GM19239 (cell line): ENCODE measurements at regions not wholly inside any gene's neighbourhood (a gene's known extent, or its start where the extent isn't known, plus 50 kb on each side); places are given as distances from the start of the nearest gene placed in this dataset.

ENCODE experiments used
- DNase-seq: peaks from one replicate; pipeline ENCODE4 v3.0.0; 2011; ENCODE audit warnings: low spot score; ENCODE audit not compliant: insufficient read length
- FAIRE-seq: peaks from 2 replicates; lab custom pipeline; 2011; peaks lifted over from hg19 to GRCh38; lab: Jason Lieb, UNC

- no peak for DNase-seq
- no peak for FAIRE-seq
Observed at GRCh38 chr18:29096079-29096770, 919.3 kb upstream of the CDH2 start.

GRCh38 chr18:29087616-29088246, 910.8 kb upstream of the CDH2 start:
- DNase-seq (no peak), FAIRE-seq (no peak)

DNA sequence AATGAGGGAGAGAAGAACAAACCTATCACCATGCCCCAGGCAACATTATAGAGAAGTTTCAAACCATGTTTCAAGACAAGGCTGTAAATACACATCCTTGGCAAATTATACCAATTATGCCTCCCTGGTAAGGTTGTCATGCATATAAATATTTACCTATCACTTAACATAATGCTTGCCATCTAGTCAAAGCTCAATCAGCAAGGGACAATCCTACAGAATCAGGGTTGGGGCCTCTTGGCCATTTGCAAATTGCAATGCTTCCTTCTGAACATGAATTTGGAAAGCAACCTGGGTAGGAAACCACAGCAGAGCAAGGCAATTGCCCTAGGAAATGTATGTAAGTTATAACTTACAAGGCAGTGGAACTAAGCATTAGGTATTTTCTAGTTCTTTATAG, 907.2 kb upstream of the CDH2 start:
- FAIRE-seq (no peak), DNase-seq (no peak)

DNA sequence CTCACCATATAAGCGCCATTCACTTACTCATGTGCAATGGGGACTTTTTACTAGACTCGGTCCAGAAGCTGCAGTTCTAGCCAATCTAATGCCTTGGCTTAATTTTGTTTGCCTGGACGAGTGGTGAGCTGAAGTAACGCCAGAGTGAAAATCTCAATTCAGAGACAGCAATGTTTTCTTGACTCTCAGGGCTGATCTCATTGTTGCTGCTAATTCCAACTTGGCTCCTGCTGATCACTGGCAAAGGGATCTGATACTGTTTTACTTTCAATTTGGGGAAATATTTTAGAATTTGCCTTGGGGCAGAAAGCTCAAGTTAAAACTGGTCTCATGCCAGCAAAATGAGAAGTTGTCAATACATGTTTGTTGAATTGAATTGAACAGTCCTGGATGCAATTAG, 906.6 kb upstream of the CDH2 start:
- no peak for DNase-seq
- FAIRE-seq: no peak

DNA sequence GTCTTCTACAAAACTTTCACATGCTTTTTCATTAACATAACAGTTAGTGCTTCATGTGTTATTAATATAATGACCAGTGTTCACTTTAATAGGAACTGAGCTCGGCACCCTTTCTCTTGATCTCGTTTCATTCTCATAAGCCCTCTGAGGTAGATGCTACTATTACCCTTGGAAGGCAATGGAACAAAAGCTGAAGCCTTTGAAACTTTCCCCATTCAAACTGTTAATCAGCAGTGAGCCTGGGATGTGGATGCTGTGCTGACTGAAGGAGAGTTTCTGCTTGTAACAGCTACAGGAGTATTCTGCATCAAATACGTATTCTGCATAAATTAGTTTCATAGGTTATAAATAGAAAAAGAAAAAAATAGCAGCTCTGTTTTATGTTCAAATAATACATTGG, 904.0 kb upstream of the CDH2 start:
- DNase-seq (no peak), FAIRE-seq (no peak)

GRCh38 chr18:29078273-29078672, 901.3 kb upstream of the CDH2 start:
- DNase-seq (no peak), FAIRE-seq (no peak)

GRCh38 chr18:29077344-29077743, 900.4 kb upstream of the CDH2 start:
- DNase-seq (no peak), FAIRE-seq (no peak)

GRCh38 chr18:29076645-29077044, 899.7 kb upstream of the CDH2 start:
- DNase-seq (no peak), FAIRE-seq (no peak)

GRCh38 chr18:29074147-29074546, 897.2 kb upstream of the CDH2 start:
- DNase-seq (no peak), FAIRE-seq (no peak)

DNA sequence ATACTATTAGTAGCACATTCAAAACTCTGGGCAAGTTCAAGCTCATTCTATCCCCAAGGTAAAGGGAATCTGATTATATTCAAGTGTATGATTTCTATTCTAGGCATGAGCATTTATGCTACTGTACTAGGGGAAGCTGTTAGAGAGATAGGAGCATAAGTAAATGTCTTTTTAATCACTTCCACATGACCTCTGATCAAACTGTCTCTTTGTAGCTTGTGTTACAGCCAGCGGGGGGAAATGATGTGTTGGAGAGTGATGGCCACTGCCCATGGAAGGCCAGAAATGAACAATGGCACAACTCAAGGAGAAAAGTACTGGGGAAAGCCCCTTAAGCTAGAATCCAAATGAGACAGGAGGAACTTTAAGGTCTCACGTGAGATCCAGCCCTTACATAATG, 894.9 kb upstream of the CDH2 start:
- DNase-seq (no peak), FAIRE-seq (no peak)

- DNase-seq (no peak), FAIRE-seq (no peak)
Observed at GRCh38 chr18:29063346-29063745, 886.4 kb upstream of the CDH2 start.

DNA sequence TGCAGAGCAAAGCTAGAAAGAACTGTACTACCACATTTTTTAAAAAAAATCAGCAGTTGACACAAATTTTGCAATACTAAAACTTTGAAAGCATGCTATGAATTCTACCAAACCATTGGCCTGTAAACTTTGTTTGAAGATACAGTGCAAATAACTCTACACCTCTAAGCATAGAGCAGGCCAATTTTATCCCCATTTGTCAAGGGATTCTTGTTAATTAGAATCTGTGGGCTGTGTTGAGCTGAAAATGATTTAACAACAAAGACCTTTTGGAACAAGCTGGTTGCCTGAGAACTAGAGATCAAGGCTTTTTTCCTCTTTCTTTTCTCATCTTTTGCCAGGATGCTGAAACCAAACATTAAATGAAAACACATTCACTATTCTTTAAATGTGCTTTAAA, 886.0 kb upstream of the CDH2 start:
- FAIRE-seq (no peak), DNase-seq (no peak)

DNA sequence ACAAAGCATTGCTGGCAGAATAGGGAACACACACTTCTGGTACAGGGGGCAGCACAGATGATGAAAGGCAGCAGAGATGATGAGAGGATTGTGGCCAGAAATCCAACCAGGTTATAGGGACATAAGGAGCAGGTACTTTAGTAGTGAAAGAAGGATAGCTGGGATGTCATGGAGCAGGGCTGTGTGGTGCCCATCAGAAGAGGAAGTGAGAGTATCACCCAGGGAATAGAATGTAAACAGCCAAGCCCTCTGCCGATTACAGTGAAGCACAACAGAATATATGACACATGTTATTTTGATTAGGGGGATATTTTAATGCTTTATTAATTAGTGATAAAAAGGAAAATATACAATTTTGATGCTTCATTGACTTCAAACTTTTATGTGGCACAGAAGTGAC, 883.4 kb upstream of the CDH2 start:
- no peak for DNase-seq
- FAIRE-seq: no peak

DNA sequence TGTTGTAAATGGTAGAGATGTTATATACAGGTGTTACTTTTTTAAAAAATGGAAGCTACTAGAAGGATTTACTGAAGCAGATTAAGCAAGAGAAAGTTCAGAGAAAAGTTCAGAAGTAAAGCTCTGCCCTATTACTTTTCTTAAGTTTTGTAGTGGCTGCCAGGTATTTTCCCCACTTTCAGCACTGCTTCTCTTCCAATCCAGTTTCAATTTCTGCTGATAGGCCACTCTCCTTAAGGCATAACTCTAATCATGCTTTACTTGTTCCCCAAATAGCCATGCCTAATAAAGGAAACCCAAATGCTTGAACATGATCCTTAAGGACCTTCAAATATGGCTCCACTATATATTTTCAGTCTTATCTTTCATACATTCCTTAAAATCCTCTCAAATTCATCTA, 880.8 kb upstream of the CDH2 start:
- FAIRE-seq: no peak
- DNase-seq: no peak

DNA sequence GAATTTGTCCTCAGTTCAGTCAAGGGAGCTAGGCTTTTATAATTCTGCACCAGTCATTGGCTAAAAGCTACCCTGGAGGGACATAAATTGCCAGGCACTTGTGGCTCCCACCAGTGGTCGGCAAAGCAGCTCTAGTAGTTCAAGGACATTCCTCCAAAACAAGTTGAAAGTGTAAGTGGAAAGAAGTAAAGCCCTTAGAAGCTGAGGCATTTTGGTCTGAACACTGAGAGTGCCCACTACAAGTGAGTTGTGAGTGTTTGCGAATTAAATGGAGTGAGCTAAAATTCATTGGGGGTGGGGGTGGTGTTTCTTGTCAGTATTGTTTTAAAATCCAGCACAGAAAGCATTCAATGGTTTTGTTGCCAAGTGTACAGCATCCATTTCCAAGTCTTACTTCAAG, 879.9 kb upstream of the CDH2 start:
- FAIRE-seq (no peak), DNase-seq (no peak)

DNA sequence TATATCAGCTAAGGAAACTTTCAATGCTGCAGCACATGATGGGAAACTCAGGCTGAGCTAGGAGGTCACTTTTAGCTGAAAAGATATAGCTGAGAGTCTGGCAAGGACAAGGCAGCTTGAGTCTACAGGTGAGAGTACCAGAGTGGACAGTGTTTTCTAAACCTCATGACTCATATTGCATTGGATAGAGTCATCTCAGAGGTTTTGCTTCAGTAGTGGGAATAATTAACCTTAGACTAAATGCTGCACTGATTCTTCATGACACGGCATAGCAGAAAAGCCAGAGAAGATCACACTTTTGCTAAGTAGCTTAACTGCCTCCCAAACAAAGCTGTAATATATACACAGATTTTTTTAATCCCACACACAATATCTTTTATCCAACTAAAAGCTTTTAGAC, 865.0 kb upstream of the CDH2 start:
- DNase-seq (no peak), FAIRE-seq (no peak)

DNA sequence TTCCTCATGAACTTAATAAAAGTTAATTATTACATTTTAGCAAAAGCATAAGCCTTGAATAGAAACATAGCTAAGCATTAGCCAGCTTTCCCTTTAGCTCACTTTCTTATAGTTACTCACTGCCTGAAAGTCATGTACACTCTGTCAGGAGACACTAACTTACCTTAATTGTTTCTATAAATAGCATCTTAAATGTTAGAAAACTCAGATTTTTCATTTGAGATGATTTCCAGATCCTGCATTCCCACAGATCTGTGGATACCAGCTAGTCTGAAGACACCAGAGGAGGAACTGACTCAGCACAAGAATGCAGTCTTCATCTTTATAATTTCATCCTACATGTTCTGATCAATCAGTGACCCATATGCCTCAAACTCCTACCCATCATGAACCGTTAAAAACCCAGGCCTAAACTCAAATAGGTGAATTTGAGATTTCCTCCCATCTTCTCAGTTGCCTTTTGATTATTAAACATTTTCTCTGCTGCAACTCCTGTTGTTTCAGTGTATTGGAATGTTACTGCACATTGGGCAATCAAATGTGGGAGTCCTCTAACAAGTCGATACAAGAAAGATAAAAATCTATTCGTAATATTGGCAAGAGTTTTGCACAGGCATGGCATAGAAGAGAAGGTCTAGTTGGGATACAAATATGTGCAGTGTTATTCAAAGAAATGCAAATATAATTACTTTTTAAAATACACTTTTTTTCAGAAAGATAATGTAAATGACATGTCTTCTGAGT, 857.4 kb upstream of the CDH2 start:
- DNase-seq (no peak), FAIRE-seq (no peak)

- DNase-seq (no peak), FAIRE-seq (no peak)
Observed at GRCh38 chr18:29028560-29028959, 851.6 kb upstream of the CDH2 start.

DNA sequence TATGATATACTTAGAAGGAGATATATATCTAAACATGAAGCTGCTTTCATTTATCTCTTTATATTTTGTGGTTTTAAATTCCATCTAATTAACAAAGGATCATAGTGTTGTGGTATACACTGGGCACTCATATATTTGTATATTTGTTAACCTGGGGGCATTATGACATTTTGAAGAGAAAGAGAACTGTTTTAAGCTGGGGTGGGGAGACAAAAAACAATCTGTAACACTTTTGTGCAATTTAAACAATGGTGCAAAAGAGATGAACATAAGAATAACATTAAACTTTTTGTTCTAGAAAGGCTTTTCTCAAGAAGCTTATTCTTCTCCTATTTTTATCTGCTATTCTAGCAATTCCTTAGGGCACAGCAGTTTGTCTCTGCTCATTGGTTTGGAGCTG, 842.0 kb upstream of the CDH2 start:
- DNase-seq: no peak
- no peak for FAIRE-seq

DNA sequence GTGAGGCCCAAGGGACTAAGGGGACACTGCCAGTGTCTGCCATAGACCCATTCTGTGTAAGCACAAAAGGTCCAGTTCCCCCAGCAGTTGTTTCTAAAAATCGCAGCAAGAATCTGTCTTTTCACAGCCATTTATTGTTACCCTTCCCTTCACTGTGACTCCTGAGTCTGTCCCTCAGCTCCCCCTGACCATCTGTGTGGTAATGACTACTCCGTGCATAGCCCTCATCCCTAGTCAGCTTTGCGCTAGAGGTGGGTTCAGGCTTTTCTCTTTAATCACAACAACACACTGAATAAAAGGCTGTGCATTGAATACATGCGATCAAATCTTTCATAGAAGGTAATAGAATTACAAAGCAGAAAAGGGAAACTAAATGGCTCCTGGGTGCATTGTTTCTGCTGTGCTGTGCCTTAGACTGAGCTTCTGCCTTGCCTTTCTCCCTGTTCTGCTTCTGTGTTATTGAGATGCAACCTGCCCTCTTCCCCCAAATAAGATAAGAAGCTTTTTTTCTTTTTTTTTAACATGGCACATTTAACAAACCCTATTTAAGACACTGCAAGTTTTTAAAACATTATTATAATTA, 836.0 kb upstream of the CDH2 start:
- no peak for FAIRE-seq

DNA sequence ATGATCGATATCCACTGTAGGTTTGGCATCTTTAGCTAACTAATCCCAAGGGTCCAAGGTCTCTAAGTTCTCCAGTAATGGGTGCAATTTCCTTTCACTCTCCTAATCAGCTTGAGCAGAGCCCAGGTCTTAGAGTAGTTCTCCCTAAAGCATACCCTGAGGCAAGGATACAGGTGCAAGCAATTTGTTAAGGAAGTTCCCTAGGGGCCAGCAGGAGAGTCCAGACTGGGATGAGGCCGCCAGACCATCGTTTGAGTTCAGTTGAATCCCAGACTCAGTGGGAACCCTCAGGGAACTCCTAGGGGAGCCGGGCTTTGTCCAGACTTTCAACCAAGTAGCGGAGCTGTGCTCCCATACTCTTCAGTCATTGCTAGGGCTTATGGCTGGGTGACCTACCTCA, 835.4 kb upstream of the CDH2 start:
- FAIRE-seq: no peak
- DNase-seq: no peak

More for the DNA sequence above, 836.0 kb upstream of the CDH2 start:
- no peak for DNase-seq
